ENCODE measurements at regions not wholly inside any gene's neighbourhood (a gene's known extent, or its start where the extent isn't known, plus 50 kb on each side); places are given as distances from the start of the nearest gene placed in this dataset.
A peak's percentile ranks its signal among the peaks of the same experiment; 100 is the strongest.

DNA sequence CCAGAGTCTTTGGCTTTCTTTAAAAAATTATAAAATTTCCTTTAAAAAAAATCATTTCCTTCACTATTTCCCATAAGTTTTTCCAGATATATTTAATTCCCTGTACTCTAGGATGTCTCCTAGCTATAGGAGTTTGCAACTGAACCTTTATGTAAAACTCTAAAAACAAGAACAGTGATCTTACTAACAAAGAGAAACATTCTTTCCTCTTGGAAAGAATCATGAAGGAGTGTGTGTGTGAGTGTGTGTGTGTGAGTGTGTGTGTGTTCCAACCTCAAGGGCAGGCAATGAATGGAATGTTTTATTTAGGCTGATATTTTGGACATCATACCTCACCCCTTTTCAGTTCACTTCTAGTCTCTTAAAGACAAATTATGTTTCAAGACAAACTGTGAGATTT, 309.2 kb downstream of the CEMIP2 start:
- H3K27ac Mint-ChIP-seq (ENCODE audit: unreplicated experiment) = no peak overlapping the region
- H3K27me3 Mint-ChIP-seq (ENCODE audit: unreplicated experiment) = no peaks in the 10 kb centered on the region
- DNase-seq = no peak
- H3K36me3 Mint-ChIP-seq (ENCODE audit: unreplicated experiment) = no peaks in the 10 kb centered on the region
- peaks cover 2% of the 10 kb centered on the region for H3K9me3 Mint-ChIP-seq (ENCODE audit: unreplicated experiment)
- no peak overlapping the region for H3K4me3 Mint-ChIP-seq (ENCODE audit: unreplicated experiment)
- H3K4me1 Mint-ChIP-seq (ENCODE audit: low read depth, unreplicated experiment) = no peaks in the 10 kb centered on the region
- TF ChIP-seq CTCF (IDR thresholded peaks at IDR 0.05; ENCODE audit: partially characterized antibody, unreplicated experiment) = no peak

DNA sequence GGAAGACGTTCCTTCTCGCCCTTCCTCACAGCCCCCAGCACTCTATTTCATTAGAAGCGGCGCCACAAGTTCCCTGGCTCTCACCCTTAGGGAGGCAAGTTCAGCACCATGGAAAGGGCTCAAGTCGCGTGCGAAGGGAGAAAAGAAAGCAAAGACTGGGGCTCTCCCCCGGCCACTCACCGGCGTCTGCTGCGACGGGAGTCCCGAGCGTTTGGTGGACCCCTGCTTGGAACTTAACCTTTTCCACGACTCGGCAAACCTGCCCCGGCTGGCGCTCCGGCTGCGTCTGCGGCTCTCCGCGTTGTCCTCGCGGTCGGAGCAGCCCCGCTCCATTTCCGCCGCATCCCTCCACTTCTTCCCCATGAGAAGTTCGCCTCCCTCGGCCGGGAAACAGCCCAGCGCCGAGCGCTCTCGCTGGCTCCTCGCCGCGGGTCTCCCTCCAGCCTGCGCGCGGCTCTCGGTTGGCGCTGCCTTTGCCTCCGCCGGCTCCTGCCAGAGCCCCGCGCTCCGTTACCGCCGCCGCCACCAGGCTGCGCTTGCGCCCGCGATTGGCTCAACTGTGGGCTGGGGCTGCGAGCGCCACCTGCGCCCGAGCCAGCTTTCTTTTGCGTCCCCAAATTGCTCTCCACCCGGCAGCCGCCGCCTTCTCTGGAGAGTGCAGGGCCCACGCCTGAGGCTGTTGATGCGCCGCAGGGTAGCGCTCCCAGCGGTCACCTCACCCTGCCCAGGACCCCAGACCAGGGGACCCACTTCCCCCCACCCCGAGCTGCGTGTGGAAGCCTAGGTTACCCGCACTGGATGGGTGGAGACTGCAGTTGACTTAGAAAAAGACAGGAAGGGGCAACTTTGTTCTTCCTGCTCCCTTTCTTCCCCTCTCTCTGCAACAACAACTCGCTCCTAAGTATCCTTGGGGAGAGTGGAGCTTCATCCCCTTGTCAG, 321.6 kb downstream of the CEMIP2 start:
- H3K4me3 Mint-ChIP-seq (ENCODE audit: unreplicated experiment) = peak overlapping the region; percentile 91
- TF ChIP-seq CTCF (IDR thresholded peaks at IDR 0.05; ENCODE audit: partially characterized antibody, unreplicated experiment) = peak; percentile 17
- peak; percentile 86 for DNase-seq
- no peaks in the 10 kb centered on the region for H3K36me3 Mint-ChIP-seq (ENCODE audit: unreplicated experiment)
- H3K27me3 Mint-ChIP-seq (ENCODE audit: unreplicated experiment) = peaks cover 9% of the 10 kb centered on the region
- peaks cover 4% of the 10 kb centered on the region for H3K9me3 Mint-ChIP-seq (ENCODE audit: unreplicated experiment)
- H3K27ac Mint-ChIP-seq (ENCODE audit: unreplicated experiment) = peak overlapping the region; percentile 22
- peaks cover 18% of the 10 kb centered on the region for H3K4me1 Mint-ChIP-seq (ENCODE audit: low read depth, unreplicated experiment)

- Mint-ChIP-seq H3K4me1 (ENCODE audit: low read depth, unreplicated experiment) (peaks cover 18% of the 10 kb centered on the region), H3K36me3 (ENCODE audit: unreplicated experiment) (no peaks in the 10 kb centered on the region), H3K27ac (ENCODE audit: unreplicated experiment) (no peak overlapping the region), H3K4me3 (ENCODE audit: unreplicated experiment) (peak overlapping the region; percentile 91), H3K27me3 (ENCODE audit: unreplicated experiment) (peaks cover 8% of the 10 kb centered on the region), H3K9me3 (ENCODE audit: unreplicated experiment) (peaks cover 4% of the 10 kb centered on the region)
- no peak for DNase-seq
- TF ChIP-seq CTCF (IDR thresholded peaks at IDR 0.05; ENCODE audit: partially characterized antibody, unreplicated experiment) = no peak
These were observed 322.2 kb downstream of the CEMIP2 start for GRCh38 chr9:71446106-71446472.

DNA sequence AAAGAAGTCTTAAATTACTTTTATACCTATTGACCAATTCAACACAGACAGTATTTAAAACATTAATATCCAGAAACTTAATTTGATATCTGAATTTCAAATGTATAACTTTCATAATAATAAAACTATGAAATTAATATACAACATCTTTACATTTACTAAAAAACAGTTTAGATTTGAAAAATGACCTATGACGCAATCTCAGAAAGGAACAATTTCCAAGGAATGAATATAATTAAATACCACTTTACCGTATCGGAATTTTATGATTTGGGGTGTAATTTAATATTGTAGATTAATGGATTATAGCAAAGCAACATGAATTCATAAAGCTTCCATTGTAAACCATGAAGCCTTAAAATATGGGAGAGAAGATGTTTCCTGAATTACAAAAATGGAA, 321.5 kb upstream of the TRPM3 start:
- peaks cover 4% of the 10 kb centered on the region for H3K9me3 Mint-ChIP-seq (ENCODE audit: unreplicated experiment)
- no peak for DNase-seq
- H3K27me3 Mint-ChIP-seq (ENCODE audit: unreplicated experiment) = peaks cover 2% of the 10 kb centered on the region
- no peak overlapping the region for H3K27ac Mint-ChIP-seq (ENCODE audit: unreplicated experiment)
- TF ChIP-seq CTCF (IDR thresholded peaks at IDR 0.05; ENCODE audit: partially characterized antibody, unreplicated experiment) = no peak
- no peak overlapping the region for H3K4me3 Mint-ChIP-seq (ENCODE audit: unreplicated experiment)
- H3K36me3 Mint-ChIP-seq (ENCODE audit: unreplicated experiment) = no peaks in the 10 kb centered on the region
- peaks cover 17% of the 10 kb centered on the region for H3K4me1 Mint-ChIP-seq (ENCODE audit: low read depth, unreplicated experiment)

- H3K27ac Mint-ChIP-seq (ENCODE audit: unreplicated experiment) = no peak overlapping the region
- no peak overlapping the region for H3K4me3 Mint-ChIP-seq (ENCODE audit: unreplicated experiment)
- no peaks in the 10 kb centered on the region for H3K36me3 Mint-ChIP-seq (ENCODE audit: unreplicated experiment)
- peaks cover 10% of the 10 kb centered on the region for H3K4me1 Mint-ChIP-seq (ENCODE audit: low read depth, unreplicated experiment)
- no peak for TF ChIP-seq CTCF (IDR thresholded peaks at IDR 0.05; ENCODE audit: partially characterized antibody, unreplicated experiment)
- peaks cover 2% of the 10 kb centered on the region for H3K9me3 Mint-ChIP-seq (ENCODE audit: unreplicated experiment)
- DNase-seq = no peak
- no peaks in the 10 kb centered on the region for H3K27me3 Mint-ChIP-seq (ENCODE audit: unreplicated experiment)
These were observed 319.8 kb upstream of the TRPM3 start for GRCh38 chr9:71441266-71441665.
